Effector CD4-positive, alpha-beta T cell (primary cell): ENCODE measurements at regions not wholly inside any gene's neighbourhood (a gene's known extent, or its start where the extent isn't known, plus 50 kb on each side); places are given as distances from the start of the nearest gene placed in this dataset.

Source experiments
- DNase-seq: peaks from one replicate; pipeline ENCODE4 v3.0.0-alpha.2; 2020

GRCh38 chr16:86428729-86429517, 81.4 kb upstream of the FOXF1 start:
- no peak for DNase-seq

GRCh38 chr16:86429663-86430062, 80.7 kb upstream of the FOXF1 start:
- no peak for DNase-seq

DNA sequence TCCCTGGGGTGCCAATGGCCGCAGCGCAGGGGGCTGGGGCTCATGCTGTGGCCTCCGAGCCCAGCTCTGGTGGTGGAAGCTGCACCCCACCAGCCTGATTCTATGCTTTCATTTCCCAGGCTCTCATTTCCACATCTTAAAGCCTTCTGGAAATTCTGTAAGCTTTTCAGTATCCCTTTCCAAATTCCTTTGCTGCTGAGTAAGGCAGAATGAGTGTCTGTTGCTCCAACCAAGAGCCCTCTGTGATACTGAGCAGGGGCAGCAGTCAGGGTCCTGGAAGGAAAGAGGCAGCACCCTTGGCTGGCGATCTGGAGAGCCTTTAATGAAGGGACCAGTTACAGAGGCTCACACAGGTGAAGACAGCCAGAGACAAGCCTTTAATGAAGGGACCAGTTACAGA, 79.5 kb upstream of the FOXF1 start:
- DNase-seq: no peak

- DNase-seq: no peak
Observed at GRCh38 chr16:86431540-86431939, 78.8 kb upstream of the FOXF1 start.

- no peak for DNase-seq
Observed at GRCh38 chr16:86432048-86432447, 78.3 kb upstream of the FOXF1 start.

- no peak for DNase-seq
Observed at GRCh38 chr16:86432691-86433090, 77.6 kb upstream of the FOXF1 start.

GRCh38 chr16:86436466-86437185, 73.7 kb upstream of the FOXF1 start:
- DNase-seq: no peak

DNA sequence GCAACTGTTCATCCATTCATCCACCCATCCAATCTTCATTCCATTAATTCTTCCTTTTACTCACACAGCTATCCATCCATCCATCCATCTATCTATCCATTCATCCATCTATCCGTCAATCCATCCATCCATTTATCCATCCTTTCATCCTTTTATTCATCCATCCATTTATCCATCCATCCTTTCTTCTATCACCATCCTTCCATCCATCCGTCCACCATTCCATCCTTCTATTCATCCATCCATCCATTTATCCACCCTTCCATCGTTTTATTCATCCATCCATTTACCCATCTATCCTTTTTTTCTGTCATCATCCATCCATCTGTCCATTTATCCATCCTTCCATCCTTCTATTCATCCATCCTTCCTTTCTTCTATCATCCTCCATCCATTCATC, 73.0 kb upstream of the FOXF1 start:
- no peak for DNase-seq

DNA sequence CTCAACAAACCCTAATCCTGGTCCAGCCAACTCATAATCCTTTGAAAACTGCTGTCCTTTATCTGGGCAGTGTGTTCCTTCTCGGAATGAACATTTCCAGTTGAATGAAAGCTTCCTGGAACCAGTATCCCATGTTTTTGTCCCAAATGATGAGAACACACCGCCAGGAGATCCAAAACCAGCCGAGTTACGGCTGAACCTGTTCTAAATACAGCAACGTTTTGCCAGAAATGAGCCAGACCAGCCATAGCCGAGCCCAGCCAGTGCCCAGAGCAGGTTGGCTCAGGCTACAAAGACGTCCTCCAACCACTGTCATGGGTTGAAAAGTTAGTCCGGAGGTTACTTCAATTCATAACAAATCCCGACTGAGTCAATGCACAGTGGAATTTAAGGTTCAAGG, 67.6 kb upstream of the FOXF1 start:
- DNase-seq: no peak

DNA sequence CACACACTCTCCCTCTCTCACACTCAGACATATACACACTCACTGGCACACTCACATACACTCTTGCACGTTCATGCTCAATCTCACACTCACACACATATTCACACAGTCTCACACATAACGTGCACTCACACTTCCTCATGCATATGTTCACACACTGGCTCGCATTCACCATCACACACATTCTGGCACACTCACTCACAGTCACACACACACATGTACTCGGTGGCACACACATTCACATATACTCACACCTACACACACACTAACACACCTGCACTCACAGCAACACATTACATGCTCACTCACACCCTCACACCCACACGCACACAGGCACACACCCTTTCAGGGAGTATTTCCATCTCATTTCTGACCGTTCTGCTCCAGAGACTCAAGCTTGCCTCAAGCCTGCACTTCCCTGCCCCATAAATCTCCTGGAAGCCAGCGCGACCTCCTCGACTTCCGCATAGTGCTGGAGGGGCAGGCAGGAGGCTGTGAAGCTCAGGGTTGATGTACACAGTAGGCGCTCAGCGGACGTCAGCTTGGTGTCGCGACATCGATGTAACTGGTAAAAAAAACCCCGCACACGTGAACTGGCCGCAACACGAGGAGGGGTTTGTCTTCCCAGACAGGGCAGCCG, 66.7 kb upstream of the FOXF1 start:
- no peak for DNase-seq

GRCh38 chr16:86444261-86444660, 66.1 kb upstream of the FOXF1 start:
- no peak for DNase-seq

DNA sequence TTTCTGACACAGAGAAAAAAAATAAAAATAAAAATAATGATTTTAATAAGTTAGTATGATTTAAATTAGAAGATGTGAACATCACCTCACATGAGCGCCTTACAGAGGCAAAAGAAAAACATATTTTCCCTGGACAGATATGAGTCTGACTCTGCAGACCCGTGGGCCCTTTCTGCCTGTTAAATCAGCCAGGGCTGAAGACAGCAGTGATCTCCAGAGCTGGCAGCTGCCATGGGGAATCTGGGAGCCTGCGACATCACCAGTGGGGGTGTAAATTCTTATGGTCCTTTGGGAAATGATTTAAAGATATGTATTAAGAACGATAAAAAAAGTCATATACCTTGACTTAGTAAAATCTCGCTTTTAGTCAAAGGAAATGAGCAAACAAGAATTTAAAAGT, 65.7 kb upstream of the FOXF1 start:
- no peak for DNase-seq

- no peak for DNase-seq
Observed at GRCh38 chr16:86446279-86446678, 64.0 kb upstream of the FOXF1 start.

DNA sequence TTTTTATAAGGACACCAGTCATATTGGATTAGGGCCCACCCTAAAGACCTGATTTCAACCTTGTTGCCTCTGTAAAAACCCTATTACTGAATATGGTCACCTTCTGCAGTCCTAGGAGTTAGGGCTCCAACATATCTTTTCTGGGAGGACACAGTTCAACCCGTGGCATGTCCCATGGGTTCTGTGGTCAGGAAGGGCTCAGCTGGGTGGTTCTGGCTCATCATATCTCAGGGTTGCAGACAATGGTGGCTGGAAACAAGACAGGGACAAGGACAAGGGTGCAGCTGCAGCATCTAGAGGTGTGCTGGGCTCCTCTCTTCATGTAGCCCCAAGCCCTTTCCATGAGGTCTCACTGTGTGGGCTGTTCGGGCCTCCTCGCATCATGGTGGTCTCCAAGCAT, 63.1 kb upstream of the FOXF1 start:
- DNase-seq: no peak

DNA sequence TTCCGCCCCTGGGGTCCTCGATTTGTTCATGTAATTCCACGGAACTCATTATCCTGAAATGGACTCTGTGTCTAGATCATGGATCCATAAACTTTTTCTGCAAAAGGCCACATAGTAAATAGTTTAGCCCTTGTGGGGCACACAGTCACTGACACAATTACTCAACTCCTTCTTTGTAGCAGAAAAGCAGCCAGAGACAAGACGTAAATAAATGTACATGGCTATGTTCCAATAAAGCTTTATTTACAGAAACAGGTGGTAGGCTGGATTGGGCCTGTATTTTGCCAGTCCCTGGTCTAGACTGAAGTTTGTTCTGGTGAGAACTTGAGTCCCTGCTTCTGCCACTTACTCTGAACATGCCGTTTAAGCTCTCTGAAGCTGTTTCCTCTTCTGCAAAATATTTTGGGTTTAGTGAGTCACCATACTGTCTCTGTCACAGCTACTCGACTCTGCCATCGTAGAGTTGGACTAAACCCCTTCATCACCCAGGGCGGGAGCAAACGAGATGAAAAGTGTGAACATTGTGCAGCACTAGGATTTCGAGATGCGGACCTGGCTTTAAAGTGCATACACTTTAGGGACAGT, 61.9 kb upstream of the FOXF1 start:
- DNase-seq: no peak

DNA sequence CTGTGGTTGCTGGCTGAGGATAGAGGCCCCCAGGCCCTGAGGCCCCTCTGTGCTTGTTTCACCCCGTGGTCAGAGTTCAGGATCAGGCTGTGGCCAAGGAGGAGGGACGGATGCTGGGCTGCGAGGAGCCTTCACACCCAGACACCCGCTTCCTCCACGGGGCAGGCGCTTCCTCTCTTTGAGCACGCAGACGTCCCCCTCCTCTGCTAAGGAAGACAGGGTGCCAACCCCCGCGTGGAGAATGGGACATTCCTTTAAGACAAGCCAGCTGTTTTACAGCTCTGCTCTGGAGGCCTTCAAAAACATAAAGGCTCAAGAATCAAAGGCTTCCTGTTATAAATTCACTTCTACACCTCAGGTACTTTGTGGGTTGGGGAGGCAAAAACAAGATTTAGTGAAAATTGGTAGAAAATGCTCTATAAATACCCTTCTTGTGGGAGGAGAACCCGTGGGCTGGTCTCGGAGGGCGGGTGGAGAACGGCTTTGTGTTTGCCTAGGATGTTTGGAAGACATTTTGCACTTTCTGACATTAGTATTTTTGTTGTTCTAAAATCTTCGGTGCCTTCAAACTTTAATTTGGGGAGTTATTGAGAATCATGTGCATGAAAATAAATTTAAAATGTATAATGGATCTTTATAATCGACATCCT, 60.8 kb upstream of the FOXF1 start:
- DNase-seq: no peak

DNA sequence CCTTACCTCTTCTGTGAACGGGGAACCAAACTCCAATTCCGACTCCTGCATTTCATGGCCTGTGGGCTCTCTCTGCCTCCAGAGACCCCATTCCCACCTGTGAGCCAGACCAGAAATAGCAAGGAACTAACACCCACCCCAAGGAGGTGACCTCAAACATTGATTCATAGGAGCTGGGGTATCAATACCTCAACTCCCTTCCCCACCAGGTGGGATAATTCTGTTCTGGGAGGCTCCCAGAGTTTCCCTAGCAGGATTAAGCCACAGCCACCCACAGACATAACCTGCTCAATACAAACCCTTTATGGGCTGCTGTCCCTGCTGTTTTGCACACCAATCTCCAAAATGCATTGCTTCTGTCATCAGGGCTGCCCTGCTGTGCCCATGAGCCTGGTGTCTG, 59.6 kb upstream of the FOXF1 start:
- DNase-seq: no peak

- no peak for DNase-seq
Observed at GRCh38 chr16:86452451-86452850, 57.9 kb upstream of the FOXF1 start.

DNA sequence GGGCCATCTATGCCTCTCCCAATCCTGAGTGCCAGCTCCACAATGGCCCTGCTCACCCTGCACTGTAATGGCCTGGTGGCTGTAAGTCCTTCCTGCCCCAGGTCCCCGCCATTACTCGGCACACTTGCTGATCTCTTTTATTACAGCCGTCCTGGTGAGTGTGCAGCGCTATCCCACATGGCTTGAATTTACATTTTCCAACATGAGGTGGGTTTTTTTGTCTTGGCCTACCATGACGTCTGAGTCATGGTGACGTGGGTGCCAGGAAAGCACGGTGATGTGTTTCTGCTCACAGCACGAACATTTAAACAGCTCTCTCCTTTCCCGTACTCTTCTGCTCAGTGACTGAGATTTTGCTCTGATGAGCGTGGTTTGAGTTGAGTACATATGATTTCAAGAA, 55.2 kb upstream of the FOXF1 start:
- no peak for DNase-seq

GRCh38 chr16:86455640-86456039, 54.7 kb upstream of the FOXF1 start:
- no peak for DNase-seq

- DNase-seq: no peak
Observed at GRCh38 chr16:86457501-86458148, 52.7 kb upstream of the FOXF1 start.

- no peak for DNase-seq
Observed at GRCh38 chr16:86458149-86458777, 52.1 kb upstream of the FOXF1 start.
